CD4-positive, alpha-beta T cell treated with Interleukin-17A for 1 hour (primary cell): ENCODE measurements at regions not wholly inside any gene's neighbourhood (a gene's known extent, or its start where the extent isn't known, plus 50 kb on each side); places are given as distances from the start of the nearest gene placed in this dataset.

Experiments used
- DNase-seq: peaks from one replicate; pipeline ENCODE4 v3.0.0-alpha.2; 2020

- no peak for DNase-seq
These were observed 183.8 kb upstream of the TBX20 start for GRCh38 chr7:35437619-35438275.

- no peak for DNase-seq
These were observed 182.6 kb upstream of the TBX20 start for GRCh38 chr7:35436452-35436851.

GRCh38 chr7:35430547-35431153 lies 176.8 kb upstream of the TBX20 start:
- DNase-seq: no peak

GRCh38 chr7:35424869-35425495 lies 171.1 kb upstream of the TBX20 start:
- peak; percentile 56 for DNase-seq

GRCh38 chr7:35424440-35424839 lies 170.5 kb upstream of the TBX20 start:
- no peak for DNase-seq

GRCh38 chr7:35422715-35423114 lies 168.8 kb upstream of the TBX20 start:
- DNase-seq: no peak

GRCh38 chr7:35420656-35421055 lies 166.8 kb upstream of the TBX20 start:
- DNase-seq: no peak

- DNase-seq: no peak
These were observed 165.5 kb upstream of the TBX20 start for GRCh38 chr7:35419391-35419755.

- DNase-seq: no peak
These were observed 165.0 kb upstream of the TBX20 start for GRCh38 chr7:35418716-35419390.

GRCh38 chr7:35416568-35416967 lies 162.7 kb upstream of the TBX20 start:
- DNase-seq: no peak

GRCh38 chr7:35415411-35415822 lies 161.5 kb upstream of the TBX20 start:
- no peak for DNase-seq

- no peak for DNase-seq
These were observed 157.4 kb upstream of the TBX20 start for GRCh38 chr7:35411331-35411730.

- no peak for DNase-seq
These were observed 151.6 kb upstream of the TBX20 start for GRCh38 chr7:35405461-35405860.

GRCh38 chr7:35401217-35401879 lies 147.4 kb upstream of the TBX20 start:
- DNase-seq: no peak

GRCh38 chr7:35399840-35400239 lies 145.9 kb upstream of the TBX20 start:
- DNase-seq: no peak

- DNase-seq: no peak
These were observed 145.3 kb upstream of the TBX20 start for GRCh38 chr7:35399216-35399615.

- DNase-seq: no peak
These were observed 144.6 kb upstream of the TBX20 start for GRCh38 chr7:35398518-35398917.

- no peak for DNase-seq
These were observed 136.2 kb upstream of the TBX20 start for GRCh38 chr7:35390146-35390545.

- no peak for DNase-seq
These were observed 135.7 kb upstream of the TBX20 start for GRCh38 chr7:35389636-35390035.

- DNase-seq: no peak
These were observed 133.2 kb upstream of the TBX20 start for GRCh38 chr7:35386816-35387706.

GRCh38 chr7:35386082-35386815 lies 132.3 kb upstream of the TBX20 start:
- DNase-seq: no peak
